ENCODE measurements at regions not wholly inside any gene's neighbourhood (a gene's known extent, or its start where the extent isn't known, plus 50 kb on each side); places are given as distances from the start of the nearest gene placed in this dataset.

DNA sequence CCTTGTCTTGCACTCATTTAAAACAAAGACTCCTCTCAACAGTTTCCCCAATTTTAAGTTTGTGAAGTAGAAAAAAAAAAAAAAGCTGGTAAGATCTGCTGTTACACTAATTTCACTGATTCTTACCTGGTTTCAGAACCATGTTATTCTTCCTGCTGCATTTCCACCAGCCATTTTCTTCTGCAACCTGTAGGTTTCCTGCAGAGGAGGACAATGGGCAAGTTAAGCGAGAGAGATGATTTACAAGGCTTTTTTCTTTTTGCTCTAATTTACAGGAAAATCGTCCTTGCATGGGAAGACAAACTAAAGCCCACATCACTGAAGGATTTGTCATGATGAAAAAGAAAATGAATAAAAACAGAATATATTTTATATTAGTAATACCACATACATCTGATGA lies 86.0 kb upstream of the SMARCA2 start:
- TF ChIP-seq, protein P1, sequence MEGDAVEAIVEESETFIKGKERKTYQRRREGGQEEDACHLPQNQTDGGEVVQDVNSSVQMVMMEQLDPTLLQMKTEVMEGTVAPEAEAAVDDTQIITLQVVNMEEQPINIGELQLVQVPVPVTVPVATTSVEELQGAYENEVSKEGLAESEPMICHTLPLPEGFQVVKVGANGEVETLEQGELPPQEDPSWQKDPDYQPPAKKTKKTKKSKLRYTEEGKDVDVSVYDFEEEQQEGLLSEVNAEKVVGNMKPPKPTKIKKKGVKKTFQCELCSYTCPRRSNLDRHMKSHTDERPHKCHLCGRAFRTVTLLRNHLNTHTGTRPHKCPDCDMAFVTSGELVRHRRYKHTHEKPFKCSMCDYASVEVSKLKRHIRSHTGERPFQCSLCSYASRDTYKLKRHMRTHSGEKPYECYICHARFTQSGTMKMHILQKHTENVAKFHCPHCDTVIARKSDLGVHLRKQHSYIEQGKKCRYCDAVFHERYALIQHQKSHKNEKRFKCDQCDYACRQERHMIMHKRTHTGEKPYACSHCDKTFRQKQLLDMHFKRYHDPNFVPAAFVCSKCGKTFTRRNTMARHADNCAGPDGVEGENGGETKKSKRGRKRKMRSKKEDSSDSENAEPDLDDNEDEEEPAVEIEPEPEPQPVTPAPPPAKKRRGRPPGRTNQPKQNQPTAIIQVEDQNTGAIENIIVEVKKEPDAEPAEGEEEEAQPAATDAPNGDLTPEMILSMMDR (IDR thresholded peaks at IDR 0.05; ENCODE audit: insufficient read depth, low read depth, low read length, missing control alignments), result no peak
- peak; percentile 47 for DNase-seq (ENCODE audit: low read depth)
- H3K4me3 ChIP-seq (ENCODE audit: low read depth, low read length), result peak overlapping the region; percentile 80

DNA sequence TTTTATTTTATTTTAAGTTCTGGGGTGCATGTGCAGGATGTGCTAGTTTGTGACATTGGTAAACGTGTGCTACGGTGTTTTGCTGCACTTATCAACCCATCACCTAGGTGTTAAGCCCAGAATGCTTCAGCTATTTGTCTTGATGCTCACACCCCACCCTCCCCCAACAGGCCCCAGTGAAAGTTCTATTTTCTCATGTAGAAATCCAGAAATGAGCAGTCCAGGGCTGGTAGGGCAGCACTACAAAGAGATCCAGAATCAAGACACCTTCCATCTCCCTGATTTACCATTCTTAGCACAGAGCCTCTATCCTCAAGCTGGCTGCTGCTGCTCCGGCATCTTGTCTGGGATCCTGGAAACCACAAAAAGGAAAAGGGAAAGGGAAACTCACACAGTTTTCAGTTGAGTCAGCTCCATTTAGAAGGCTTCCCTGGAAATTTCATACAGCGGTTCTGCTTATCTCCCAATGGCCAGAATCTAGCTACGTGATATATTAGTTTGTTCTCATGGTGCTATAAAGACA lies 85.4 kb upstream of the SMARCA2 start:
- peak; percentile 90 for DNase-seq (ENCODE audit: low read depth)
- TF ChIP-seq, protein P1 (IDR thresholded peaks at IDR 0.05; ENCODE audit: insufficient read depth, low read depth, low read length, missing control alignments), result no peak
- peak overlapping the region; percentile 80 for H3K4me3 ChIP-seq (ENCODE audit: low read depth, low read length)

DNA sequence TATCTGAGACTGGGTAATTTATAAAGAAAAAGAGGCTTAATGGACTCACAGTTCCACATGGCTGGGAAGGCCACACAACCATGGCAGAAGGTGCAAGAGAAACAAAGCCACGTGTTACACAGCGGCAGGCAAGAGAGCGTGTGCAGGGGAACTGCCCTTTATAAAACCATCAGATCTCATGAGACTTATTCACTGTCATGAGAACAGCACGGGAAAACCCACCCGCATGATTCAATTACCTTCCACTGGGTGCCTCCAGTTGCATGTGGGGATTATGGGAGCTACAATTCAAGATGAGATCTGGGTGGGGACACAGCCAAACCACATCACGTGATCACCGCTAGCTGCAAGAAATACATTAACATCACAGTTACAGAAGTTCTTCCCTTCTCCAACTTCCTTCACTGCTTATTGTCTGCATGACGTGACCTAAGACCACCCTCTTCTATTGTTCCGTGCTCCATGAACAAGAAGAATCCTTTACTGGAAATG lies 84.9 kb upstream of the SMARCA2 start:
- peak overlapping the region; percentile 80 for H3K4me3 ChIP-seq (ENCODE audit: low read depth, low read length)
- DNase-seq (ENCODE audit: low read depth), result peak; percentile 93

DNA sequence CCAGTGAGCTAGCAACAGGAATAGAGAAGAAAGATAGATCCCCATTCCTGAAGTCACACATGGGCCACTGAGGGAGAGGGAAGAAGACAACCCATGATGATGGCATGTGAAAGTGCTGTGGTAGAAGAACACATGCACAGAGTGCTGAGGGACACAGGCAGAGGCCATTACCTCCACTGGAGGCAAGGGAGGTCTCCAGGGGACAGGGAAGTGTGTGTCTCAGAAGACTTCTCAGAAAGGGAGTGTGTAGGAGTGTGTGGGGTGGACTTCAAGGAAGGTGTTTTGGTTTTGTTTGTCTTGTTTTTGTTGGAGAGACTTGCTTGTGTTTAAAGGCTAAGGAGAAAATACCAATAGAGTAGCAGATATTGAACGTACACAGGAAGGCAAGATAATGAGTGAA lies 77.0 kb upstream of the SMARCA2 start:
- H3K4me3 ChIP-seq (ENCODE audit: low read depth, low read length), result peak overlapping the region; percentile 56
- DNase-seq (ENCODE audit: low read depth), result peak; percentile 65
- TF ChIP-seq, protein P1 (IDR thresholded peaks at IDR 0.05; ENCODE audit: insufficient read depth, low read depth, low read length, missing control alignments), result no peak

DNA sequence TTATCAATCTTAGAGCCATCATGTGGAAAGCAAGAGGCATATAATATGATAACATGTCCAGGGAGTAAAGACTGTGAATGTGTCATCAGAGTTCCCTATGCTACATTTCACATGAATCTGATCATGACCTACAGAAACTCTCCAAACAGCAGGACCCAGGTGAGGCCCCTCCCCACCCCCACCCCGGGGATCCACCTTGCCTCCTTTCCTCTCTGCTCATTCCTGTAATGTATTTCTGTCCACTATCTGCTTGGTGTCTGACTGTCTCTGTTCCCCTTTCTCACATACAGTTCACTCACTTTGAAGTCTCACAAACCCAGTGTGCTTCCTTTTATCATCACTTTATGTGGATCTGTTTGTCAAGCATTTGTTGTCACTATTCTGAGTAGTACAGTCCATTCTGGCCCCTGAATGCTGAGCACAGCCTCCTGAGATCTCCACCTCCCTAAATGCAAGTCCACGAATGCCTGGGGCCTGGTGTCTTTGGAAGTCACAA lies 76.4 kb upstream of the SMARCA2 start:
- peak; percentile 89 for DNase-seq (ENCODE audit: low read depth)
- H3K4me3 ChIP-seq (ENCODE audit: low read depth, low read length), result peak overlapping the region; percentile 56
- TF ChIP-seq, protein P1 (IDR thresholded peaks at IDR 0.05; ENCODE audit: insufficient read depth, low read depth, low read length, missing control alignments), result no peak

DNA sequence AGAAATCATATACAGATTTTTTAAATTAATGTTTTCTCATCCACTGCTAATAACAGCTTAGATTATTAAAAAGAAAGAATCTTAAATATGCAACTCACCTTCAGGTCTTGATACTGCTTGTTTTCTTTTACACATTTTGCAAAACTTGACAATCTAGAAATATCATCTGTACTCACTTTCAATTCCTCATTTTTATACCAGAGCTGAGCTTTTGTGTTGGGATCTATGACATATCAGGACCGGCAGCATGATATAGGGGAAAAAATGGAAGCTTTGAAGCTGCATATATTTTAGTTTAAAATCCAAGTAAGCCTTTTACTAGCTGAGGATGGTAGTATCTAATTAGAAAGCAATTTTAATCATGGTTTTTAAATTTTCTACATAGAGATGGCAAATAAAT lies 75.7 kb upstream of the SMARCA2 start:
- peak; percentile 46 for DNase-seq (ENCODE audit: low read depth)
- H3K4me3 ChIP-seq (ENCODE audit: low read depth, low read length), result peak overlapping the region; percentile 56
- TF ChIP-seq, protein P1 (IDR thresholded peaks at IDR 0.05; ENCODE audit: insufficient read depth, low read depth, low read length, missing control alignments), result no peak

DNA sequence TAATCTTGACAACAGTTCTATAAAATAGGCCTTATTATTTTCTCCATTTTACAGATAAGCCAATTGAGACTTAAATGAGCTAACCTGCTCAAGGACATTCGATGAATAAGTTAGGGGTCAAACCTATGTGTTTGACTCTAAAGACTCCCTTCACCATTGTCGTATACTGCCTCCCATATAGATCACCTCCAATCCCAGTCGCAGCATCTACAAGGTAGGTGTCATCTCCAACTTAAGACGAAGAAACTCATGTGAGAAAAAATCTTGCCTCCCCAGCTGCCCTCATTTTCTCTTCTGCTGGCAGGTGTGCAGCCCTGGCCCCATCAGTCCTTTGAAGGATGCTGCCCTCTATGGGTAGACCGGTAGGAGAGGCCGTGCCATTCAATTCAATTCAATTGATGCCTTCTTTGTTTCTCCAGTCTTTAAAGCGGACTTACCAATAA lies 75.2 kb upstream of the SMARCA2 start:
- H3K4me3 ChIP-seq (ENCODE audit: low read depth, low read length), result peak overlapping the region; percentile 56
- DNase-seq (ENCODE audit: low read depth), result peak; percentile 93
- TF ChIP-seq, protein P1 (IDR thresholded peaks at IDR 0.05; ENCODE audit: insufficient read depth, low read depth, low read length, missing control alignments), result peak; percentile 86
